Astrocyte of the spinal cord (primary cell): ENCODE measurements at regions not wholly inside any gene's neighbourhood (a gene's known extent, or its start where the extent isn't known, plus 50 kb on each side); places are given as distances from the start of the nearest gene placed in this dataset.

Experiments used
- DNase-seq: peaks from one replicate; pipeline ENCODE4 v3.0.0; 2011; ENCODE audit warnings: low read depth, low spot score
- H3K4me3 ChIP-seq: 2 replicates; pipeline ENCODE4 v1.5.1; 2011; ENCODE audit warnings: low read depth, mild to moderate bottlenecking, low read length, moderate library complexity
- in situ Hi-C: cut with HindIII; loops from 2 replicates; pipeline ENCODE4 v1.10.0; 2017; ENCODE audit warnings: low sequenced_read_pairs
- TF ChIP-seq, protein P1 (sequence below): IDR thresholded peaks from 2 replicates; pipeline ENCODE4 v1.5.1; 2012; ENCODE audit warnings: low read depth, mild to moderate bottlenecking, low read length, inconsistent platforms

- no peak overlapping the region for H3K4me3 ChIP-seq
- DNase-seq, result no peak
- TF ChIP-seq, protein P1, sequence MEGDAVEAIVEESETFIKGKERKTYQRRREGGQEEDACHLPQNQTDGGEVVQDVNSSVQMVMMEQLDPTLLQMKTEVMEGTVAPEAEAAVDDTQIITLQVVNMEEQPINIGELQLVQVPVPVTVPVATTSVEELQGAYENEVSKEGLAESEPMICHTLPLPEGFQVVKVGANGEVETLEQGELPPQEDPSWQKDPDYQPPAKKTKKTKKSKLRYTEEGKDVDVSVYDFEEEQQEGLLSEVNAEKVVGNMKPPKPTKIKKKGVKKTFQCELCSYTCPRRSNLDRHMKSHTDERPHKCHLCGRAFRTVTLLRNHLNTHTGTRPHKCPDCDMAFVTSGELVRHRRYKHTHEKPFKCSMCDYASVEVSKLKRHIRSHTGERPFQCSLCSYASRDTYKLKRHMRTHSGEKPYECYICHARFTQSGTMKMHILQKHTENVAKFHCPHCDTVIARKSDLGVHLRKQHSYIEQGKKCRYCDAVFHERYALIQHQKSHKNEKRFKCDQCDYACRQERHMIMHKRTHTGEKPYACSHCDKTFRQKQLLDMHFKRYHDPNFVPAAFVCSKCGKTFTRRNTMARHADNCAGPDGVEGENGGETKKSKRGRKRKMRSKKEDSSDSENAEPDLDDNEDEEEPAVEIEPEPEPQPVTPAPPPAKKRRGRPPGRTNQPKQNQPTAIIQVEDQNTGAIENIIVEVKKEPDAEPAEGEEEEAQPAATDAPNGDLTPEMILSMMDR, result no peak
- in situ Hi-C loops, result no loop called here
Observed at GRCh38 chr3:104855702-104856101, 511.0 kb upstream of the ALCAM start.

GRCh38 chr3:104856741-104857140 is 510.0 kb upstream of the ALCAM start:
- TF ChIP-seq, protein P1, result no peak
- DNase-seq, result no peak
- H3K4me3 ChIP-seq, result no peak overlapping the region
- in situ Hi-C loops, result no loop called here

DNA sequence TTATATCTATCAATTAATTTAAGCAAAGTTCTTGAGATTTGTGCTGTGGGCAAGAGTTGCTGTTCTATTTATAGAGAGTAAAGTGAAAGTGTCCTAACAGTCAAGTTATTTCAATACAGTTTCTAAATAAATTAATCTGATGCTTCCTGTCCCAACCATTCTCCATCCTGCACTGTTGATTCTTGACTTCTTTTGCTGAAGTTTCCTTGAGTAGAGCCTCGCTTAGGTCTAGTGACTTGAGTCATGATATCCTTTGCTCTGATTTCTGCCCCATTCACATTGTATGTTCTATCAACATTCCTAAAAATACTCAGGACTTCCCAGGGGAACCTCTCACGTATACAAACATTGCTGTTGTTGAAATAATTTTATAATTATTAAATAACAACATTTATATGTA is 498.4 kb upstream of the ALCAM start:
- no peak for DNase-seq
- TF ChIP-seq, protein P1, result no peak
- no peak overlapping the region for H3K4me3 ChIP-seq
- in situ Hi-C loops, result no loop called here

DNA sequence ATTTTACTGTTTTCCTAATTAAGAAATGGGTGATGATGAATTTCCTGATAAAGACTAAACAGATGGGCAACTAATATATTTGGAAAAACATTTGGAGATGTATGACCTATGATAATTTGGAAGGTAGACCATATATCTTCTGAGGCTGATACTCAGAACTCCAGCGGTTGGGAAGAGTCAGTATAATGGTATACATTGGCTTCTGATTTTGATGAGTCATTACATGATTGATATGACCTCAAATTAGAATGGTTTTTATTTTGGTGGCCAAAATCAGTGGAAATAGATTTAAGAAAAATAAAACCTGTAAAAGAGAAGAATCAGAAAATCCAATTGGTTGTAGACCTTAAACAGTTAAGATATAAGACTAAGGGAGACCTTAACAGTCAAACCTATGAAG is 496.4 kb upstream of the ALCAM start:
- no peak overlapping the region for H3K4me3 ChIP-seq
- in situ Hi-C loops, result no loop called here
- DNase-seq, result no peak
- TF ChIP-seq, protein P1, result no peak

DNA sequence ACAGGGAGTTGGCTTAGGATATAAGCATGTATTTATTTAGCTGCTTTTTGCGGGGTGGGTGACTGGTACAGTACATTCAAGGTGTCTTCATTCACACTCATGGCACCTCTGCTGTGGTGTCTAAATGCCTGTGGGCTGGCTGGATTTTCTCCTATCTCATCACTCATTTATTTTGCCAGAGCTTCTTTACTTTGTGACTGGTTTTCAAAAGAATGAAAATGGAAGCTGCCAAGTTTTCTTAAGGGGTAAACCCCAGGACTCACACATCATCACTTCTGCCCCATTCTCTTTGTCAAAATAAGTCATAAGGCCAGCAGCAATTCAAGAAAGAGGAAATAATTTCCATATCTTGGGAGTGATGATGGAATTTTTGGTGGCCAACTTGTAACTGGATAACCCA is 493.4 kb upstream of the ALCAM start:
- TF ChIP-seq, protein P1, result no peak
- H3K4me3 ChIP-seq, result no peak overlapping the region
- in situ Hi-C loops, result no loop called here
- peak; percentile 58 for DNase-seq

DNA sequence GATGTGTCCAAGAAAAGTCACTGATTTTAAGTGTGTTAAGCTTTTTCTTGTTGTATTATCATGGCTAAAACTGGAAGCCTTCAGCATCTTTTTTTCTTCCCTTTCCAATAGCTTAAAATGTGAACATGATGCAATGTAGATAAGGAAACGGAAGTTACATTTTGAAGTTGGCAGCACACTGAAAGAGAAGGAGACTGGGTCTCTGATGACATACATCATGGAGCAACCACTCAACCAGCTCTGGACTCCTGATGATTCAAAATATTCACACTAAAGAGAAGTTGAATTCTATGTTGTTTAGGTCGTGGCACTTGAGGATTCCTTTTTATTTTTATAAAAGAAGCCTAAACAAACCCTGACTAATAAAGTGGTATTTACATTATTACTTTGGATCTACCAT is 488.3 kb upstream of the ALCAM start:
- TF ChIP-seq, protein P1, result no peak
- peak; percentile 24 for DNase-seq
- in situ Hi-C loops, result no loop called here
- H3K4me3 ChIP-seq, result no peak overlapping the region

- peak; percentile 68 for DNase-seq
- in situ Hi-C loops, result no loop called here
- no peak overlapping the region for H3K4me3 ChIP-seq
- TF ChIP-seq, protein P1, result no peak
Observed at GRCh38 chr3:104879919-104880318, 486.8 kb upstream of the ALCAM start.
